GM10248 (cell line): ENCODE measurements at regions not wholly inside any gene's neighbourhood (a gene's known extent, or its start where the extent isn't known, plus 50 kb on each side); places are given as distances from the start of the nearest gene placed in this dataset.

Experiments
- CTCF ChIA-PET: fragments of 300-600 bp; sonication (Branson Sonifier 250); formaldehyde crosslinking; extraction: SDS; loops from one replicate; lab custom pipeline; 2021; ENCODE audit warnings: antibody characterized with exemption; lab: Yijun Ruan, JAX
- POLR2A ChIA-PET: fragments of 350-650 bp; sonication (Branson Sonifier 250); formaldehyde crosslinking; extraction: SDS; loops from one replicate; lab custom pipeline; 2020; ENCODE audit warnings: antibody characterized with exemption; lab: Yijun Ruan, JAX
- DNase-seq: peaks from one replicate; pipeline ENCODE4 v3.0.0; 2012; ENCODE audit errors: extremely low spot score
- TF ChIP-seq, protein P1 (sequence below): IDR thresholded peaks from 2 replicates; pipeline ENCODE4 v1.5.1; 2012; ENCODE audit warnings: mild to moderate bottlenecking, low read depth; ENCODE audit errors: extremely low read depth, missing control alignments, control extremely low read depth

DNA sequence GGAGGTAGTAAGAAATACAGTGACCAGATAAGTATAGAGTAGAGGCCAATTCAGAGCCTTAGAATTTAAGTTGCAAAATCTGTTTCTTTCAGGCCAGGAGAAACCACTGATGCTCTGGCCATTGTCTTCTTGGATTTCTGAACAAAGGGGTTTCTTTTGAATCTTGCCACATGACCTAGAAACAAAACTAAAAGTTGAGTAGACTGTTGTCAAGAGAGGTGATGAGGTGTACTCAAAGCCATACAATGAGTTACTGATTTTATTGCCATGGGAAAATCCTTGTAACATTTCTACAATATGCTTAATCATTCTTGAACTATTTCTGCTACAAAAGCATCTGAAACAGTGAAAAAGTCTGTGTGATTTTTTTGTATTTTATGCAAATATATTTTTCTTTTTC is 881.3 kb downstream of the CDH11 start:
- DNase-seq, result no peak
- ChIA-PET POLR2A (no interaction called here), CTCF (no interaction called here)
- TF ChIP-seq, protein P1, sequence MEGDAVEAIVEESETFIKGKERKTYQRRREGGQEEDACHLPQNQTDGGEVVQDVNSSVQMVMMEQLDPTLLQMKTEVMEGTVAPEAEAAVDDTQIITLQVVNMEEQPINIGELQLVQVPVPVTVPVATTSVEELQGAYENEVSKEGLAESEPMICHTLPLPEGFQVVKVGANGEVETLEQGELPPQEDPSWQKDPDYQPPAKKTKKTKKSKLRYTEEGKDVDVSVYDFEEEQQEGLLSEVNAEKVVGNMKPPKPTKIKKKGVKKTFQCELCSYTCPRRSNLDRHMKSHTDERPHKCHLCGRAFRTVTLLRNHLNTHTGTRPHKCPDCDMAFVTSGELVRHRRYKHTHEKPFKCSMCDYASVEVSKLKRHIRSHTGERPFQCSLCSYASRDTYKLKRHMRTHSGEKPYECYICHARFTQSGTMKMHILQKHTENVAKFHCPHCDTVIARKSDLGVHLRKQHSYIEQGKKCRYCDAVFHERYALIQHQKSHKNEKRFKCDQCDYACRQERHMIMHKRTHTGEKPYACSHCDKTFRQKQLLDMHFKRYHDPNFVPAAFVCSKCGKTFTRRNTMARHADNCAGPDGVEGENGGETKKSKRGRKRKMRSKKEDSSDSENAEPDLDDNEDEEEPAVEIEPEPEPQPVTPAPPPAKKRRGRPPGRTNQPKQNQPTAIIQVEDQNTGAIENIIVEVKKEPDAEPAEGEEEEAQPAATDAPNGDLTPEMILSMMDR, result no peak

DNA sequence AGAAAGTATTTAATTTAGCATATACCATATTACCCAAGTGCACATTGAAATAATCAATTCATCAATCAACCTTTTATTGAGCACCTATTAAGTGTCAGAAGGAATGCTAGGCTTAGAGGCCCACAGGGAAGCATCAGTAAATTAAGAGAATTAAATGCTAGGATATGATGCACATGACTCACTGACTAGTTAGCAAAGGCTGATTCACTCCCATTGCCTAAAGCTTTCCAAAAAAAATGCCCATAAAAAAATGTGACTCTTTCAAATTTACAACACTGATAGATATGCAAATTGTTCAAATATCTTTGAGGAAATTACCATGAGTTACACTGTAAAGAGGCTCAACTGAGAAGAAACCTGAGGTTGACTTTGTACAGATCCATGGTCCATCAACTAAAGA is 883.3 kb downstream of the CDH11 start:
- DNase-seq, result no peak
- ChIA-PET CTCF (no interaction called here), POLR2A (no interaction called here)
- TF ChIP-seq, protein P1, result no peak

DNA sequence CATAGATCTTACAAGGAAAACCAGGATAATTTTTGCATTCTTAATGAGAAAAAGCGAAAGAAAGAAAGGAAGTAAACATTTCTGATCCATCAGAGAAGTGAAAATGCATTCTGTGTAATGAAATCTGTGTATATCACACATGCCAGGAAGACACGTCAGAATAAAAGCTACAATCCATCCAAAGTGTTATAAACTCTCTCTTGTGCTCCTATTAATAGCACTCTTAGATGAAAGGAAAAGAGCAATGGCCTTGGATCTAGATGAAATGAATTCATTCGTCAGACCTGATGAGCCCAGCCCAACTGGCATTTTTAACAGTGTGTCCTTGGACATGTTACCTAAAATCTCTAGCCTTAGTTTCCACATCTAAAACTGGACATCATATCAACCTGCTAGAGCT is 885.5 kb downstream of the CDH11 start:
- CTCF ChIA-PET, result no interaction called here
- POLR2A ChIA-PET, result no interaction called here
- DNase-seq, result no peak
- TF ChIP-seq, protein P1, result no peak

DNA sequence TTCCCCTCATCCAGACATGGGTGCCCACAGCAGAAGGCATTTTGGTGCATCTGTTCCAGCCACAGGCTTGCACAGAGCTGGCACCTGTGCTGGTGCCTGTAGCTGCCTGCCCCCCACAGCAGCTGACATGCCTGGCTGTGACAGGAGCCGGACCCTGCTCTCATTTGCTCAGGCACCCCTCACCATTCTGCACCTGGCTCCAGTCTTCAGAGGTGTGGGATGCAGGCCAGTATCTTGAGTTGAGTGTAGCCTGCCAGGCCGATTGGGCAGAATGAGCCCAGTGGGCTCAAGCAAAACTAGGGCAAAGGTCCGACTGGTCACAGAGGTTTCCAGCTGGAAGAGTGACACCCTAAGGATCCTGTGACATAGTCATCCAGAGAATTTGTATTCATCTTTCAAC is 887.7 kb downstream of the CDH11 start:
- ChIA-PET CTCF (no interaction called here), POLR2A (no interaction called here)
- no peak for DNase-seq
- TF ChIP-seq, protein P1, result no peak

DNA sequence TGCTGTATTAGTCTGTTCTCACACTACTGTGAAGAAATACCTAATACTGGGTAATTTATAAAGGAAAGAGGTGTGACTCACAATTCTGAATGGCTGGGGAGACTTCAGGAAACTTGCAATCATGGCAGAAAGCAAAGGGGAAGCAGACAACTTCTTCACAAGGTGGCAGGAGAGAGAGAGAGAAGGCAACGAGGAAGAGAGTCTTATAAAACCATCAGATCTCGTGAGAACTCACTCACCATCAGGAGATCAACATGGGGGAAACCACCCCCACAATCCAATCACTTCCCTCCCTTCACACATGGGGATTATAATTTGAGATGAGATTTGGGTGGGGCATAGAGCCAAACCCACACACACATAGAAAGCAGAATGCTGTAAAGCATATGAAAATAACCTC is 896.2 kb downstream of the CDH11 start:
- CTCF ChIA-PET, result no interaction called here
- no peak for DNase-seq
- TF ChIP-seq, protein P1, result no peak
- POLR2A ChIA-PET, result no interaction called here

DNA sequence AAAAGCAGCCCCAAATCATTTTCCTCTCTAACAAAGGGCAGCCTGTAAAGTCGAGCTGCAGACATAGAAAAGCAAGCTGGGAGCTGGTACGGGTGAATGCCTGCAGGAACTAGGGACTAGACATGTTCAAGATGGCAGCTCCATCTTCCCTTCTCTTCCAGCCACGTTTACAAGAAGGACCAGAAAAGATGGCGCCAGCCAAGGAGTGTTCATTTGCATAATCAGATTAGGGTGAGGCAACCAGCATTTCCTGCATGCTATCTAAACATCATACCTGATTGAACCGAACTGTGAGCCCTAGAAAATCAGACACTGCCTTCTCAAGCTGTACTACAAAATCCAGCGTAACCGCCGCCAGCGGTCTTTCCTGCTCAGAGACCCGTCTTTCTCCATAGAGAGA is 896.8 kb downstream of the CDH11 start:
- TF ChIP-seq, protein P1, result no peak
- POLR2A ChIA-PET, result no interaction called here
- CTCF ChIA-PET, result no interaction called here
- no peak for DNase-seq

DNA sequence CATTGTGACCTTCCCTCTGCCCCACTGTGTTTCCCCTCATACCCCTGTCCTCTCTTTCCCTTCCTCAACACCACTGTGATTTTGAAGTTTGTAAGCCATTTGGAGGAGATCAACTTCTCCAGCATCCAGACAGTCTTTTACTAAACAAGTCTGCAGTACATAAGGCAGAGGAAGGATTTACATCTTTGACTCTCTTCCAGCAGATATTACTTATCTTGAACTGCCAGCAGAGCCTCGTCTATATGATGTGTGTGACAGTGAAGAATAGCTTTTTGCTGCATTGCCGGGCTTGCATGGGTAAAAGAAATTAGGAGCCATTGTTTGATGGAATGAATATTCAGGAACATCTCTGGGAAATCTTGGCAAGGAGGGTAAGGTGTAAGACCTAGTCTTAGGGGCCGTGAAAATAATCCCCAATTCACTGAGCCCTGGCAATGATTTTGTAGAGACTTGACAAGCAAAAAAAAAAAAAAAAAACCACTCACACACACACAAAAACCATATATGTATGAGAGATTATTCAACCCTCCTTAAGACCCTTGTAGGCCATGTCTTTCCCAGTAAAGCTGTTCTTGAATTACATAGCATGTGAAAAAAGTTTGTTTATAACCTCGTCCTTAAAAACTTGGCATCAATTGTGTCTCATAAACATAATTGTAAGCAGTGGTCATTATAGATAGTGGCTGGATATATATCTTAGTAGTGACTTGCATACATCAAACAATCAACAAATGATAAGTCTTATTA is 903.9 kb downstream of the CDH11 start:
- TF ChIP-seq, protein P1, result no peak
- no peak for DNase-seq
- ChIA-PET CTCF (no interaction called here), POLR2A (no interaction called here)
